Liver (tissue), 7 donors: ENCODE measurements at regions not wholly inside any gene's neighbourhood (a gene's known extent, or its start where the extent isn't known, plus 50 kb on each side); places are given as distances from the start of the nearest gene placed in this dataset.

Experiments used
- DNase-seq: peaks from one replicate; pipeline ENCODE4 v3.0.0-alpha.2; 2017; ENCODE audit warnings: low spot score
- H3K27ac ChIP-seq, 2 donors: one replicate each; pipeline ENCODE4 v1.7.0; 2013; ENCODE audit warnings: inconsistent platforms in 2 of 2, low read length in 2 of 2, control low read depth in 1 of 2, low read depth in 1 of 2, mild to moderate bottlenecking in 1 of 2
- H3K27me3 ChIP-seq, 4 donors: one replicate each; pipeline versions ENCODE4 v1.6.1 to v1.7.0; 2013; ENCODE audit warnings: low read length in 3 of 4, inconsistent platforms in 1 of 4, mild to moderate bottlenecking in 1 of 4, moderate library complexity in 1 of 4; ENCODE audit not compliant: control insufficient read depth in 4 of 4, insufficient read depth in 4 of 4
- H3K36me3 ChIP-seq, 4 donors: one replicate each; pipeline versions ENCODE4 v1.6.1 to v1.7.0; 2013; ENCODE audit warnings: low read length in 3 of 4, mild to moderate bottlenecking in 3 of 4, low read depth in 1 of 4, moderate library complexity in 1 of 4; ENCODE audit not compliant: control insufficient read depth in 4 of 4, insufficient read depth in 3 of 4
- H3K4me1 ChIP-seq, 4 donors: one replicate each; pipeline versions ENCODE4 v1.6.1 to v1.7.0; 2013; ENCODE audit warnings: low read length in 3 of 4, mild to moderate bottlenecking in 3 of 4, moderate library complexity in 1 of 4; ENCODE audit not compliant: control insufficient read depth in 4 of 4, insufficient read depth in 4 of 4
- H3K4me3 ChIP-seq, 3 donors: one replicate each; pipeline versions ENCODE4 v1.6.1 to v1.7.0; 2013; ENCODE audit warnings: low read length in 3 of 3, control low read depth in 1 of 3, low read depth in 1 of 3, mild to moderate bottlenecking in 1 of 3
- H3K9ac ChIP-seq, 2 donors: one replicate each; pipeline ENCODE4 v1.7.0; 2013; ENCODE audit warnings: low read length in 2 of 2, mild to moderate bottlenecking in 2 of 2, moderate library complexity in 2 of 2, control low read depth in 1 of 2, low read depth in 1 of 2
- H3K9me3 ChIP-seq, 4 donors: one replicate each; pipeline versions ENCODE4 v1.6.1 to v1.7.0; 2013; ENCODE audit warnings: low read length in 3 of 4; ENCODE audit not compliant: control insufficient read depth in 4 of 4
- ATF3 ChIP-seq: IDR thresholded peaks from 2 replicates; pipeline ENCODE4 v1.6.1; 2016; ENCODE audit warnings: antibody characterized with exemption
- EGR1 ChIP-seq, 2 donors: IDR thresholded peaks; 2 replicates each; pipeline ENCODE4 v1.6.1; 2016 to 2018; ENCODE audit warnings: antibody characterized with exemption in 2 of 2, low read depth in 2 of 2
- FOXA1 ChIP-seq: IDR thresholded peaks from 2 replicates; pipeline ENCODE4 v1.6.1; 2016; ENCODE audit warnings: antibody characterized with exemption
- FOXA2 ChIP-seq: IDR thresholded peaks from 2 replicates; pipeline ENCODE4 v1.6.1; 2016; ENCODE audit warnings: antibody characterized with exemption
- GABPA ChIP-seq, 2 donors: IDR thresholded peaks in 1 of 2; conservative IDR thresholded peaks in 1 of 2; 2 replicates each; pipeline ENCODE4 v1.6.1; 2016; ENCODE audit warnings: antibody characterized with exemption in 2 of 2, mild to moderate bottlenecking in 1 of 2, moderate library complexity in 1 of 2
- HNF4A ChIP-seq, 2 donors: conservative IDR thresholded peaks; 2 replicates each; pipeline ENCODE4 v1.6.1; 2016; ENCODE audit warnings: antibody characterized with exemption in 2 of 2, mild to moderate bottlenecking in 2 of 2
- HNF4G ChIP-seq: IDR thresholded peaks from 2 replicates; pipeline ENCODE4 v1.6.1; 2016; ENCODE audit warnings: antibody characterized with exemption
- JUND ChIP-seq, 2 donors: IDR thresholded peaks; 2 replicates each; pipeline ENCODE4 v1.6.1; 2016; ENCODE audit warnings: antibody characterized with exemption in 2 of 2
- NR2F2 ChIP-seq: IDR thresholded peaks from 2 replicates; pipeline ENCODE4 v1.6.1; 2016; ENCODE audit warnings: antibody characterized with exemption
- SP1 ChIP-seq: IDR thresholded peaks from 2 replicates; pipeline ENCODE4 v1.6.1; 2018; ENCODE audit warnings: antibody characterized with exemption, mild to moderate bottlenecking
- YY1 ChIP-seq: IDR thresholded peaks from 2 replicates; pipeline ENCODE4 v1.6.1; 2016; ENCODE audit warnings: antibody characterized with exemption, mild to moderate bottlenecking
- WGBS: extraction: QIAGEN DNeasy Blood & Tissue Kit; methylation state at CpG from one replicate; pipeline ENCODE4 v1.1.7; 2013; 5-methylcytosine and 5-hydroxymethylcytosine counted together
- TF ChIP-seq, protein P1 (sequence below): IDR thresholded peaks from 2 replicates; pipeline ENCODE4 v1.6.1; 2016; ENCODE audit warnings: antibody characterized with exemption
- TF ChIP-seq, protein P2 (sequence below): IDR thresholded peaks from 2 replicates; pipeline ENCODE4 v1.6.1; 2016; ENCODE audit warnings: antibody characterized with exemption, mild to moderate bottlenecking
- TF ChIP-seq, protein P3 (sequence below): IDR thresholded peaks from 2 replicates; pipeline ENCODE4 v1.6.1; 2016; ENCODE audit warnings: antibody characterized with exemption
- donor health status: healthy.
- donor health status: healthy.
- donor health status: healthy.
- donor health status: healthy.

DNA sequence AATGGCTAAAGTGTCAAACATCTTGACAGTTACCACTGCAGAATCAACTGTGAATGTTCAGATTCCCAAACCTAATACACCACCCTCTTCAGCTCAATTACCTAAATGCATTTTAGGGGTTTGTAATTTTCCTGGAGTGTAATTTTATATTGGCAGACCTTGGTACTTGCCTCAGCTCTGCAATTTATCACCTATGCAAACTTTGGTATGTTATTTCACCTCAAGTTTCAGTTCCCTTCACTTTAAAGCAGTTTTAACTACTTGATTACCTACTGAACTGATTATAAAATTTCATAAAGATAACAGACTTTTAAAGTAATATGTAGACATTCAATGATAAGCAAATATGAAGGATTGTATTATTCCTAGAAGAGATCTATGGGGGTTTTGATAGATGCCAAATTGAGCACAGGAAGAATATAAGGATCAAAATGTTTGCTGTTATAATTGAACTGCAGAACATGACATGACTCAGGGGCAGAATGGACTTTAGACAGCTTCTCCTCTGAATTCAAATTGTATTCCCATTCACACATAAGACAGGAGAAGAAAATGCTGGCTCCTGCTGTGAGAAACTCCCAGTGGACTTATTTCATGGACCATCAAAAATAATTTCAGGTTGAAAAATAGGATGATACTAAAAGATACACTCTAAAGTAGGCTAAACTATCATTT lies 491.5 kb upstream of the LUZP2 start:
- H3K9me3 ChIP-seq: no peaks in the 10 kb centered on the region
- H3K27me3 ChIP-seq: no peaks in the 10 kb centered on the region
- no peak overlapping the region for H3K27ac ChIP-seq
- no peaks in the 10 kb centered on the region for H3K4me1 ChIP-seq
- H3K4me3 ChIP-seq: no peak overlapping the region
- DNase-seq: no peak
- no peak overlapping the region for H3K9ac ChIP-seq
- H3K36me3 ChIP-seq: no peaks in the 10 kb centered on the region
- TF ChIP-seq HNF4G: no peak

DNA sequence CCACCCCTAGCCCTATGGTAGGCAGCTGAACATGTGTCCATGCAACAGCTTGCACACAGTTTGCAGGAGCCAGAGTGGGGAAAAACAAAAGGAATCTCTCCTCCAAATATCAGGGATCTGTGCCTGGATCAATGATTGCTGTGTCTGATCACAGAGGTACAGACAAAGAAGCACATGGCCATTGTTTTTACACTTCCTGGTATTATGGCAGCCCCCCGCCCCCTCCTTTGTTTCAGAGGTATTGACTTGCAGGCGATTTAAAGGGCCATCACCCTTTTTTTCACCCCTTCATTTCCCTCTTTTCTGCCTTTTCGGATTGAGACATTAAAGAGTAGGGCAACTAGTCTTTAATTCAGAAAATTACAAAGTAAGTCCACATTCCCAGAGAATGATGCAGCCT lies 453.0 kb upstream of the LUZP2 start:
- no peaks in the 10 kb centered on the region for H3K36me3 ChIP-seq
- no peaks in the 10 kb centered on the region for H3K4me1 ChIP-seq

DNA sequence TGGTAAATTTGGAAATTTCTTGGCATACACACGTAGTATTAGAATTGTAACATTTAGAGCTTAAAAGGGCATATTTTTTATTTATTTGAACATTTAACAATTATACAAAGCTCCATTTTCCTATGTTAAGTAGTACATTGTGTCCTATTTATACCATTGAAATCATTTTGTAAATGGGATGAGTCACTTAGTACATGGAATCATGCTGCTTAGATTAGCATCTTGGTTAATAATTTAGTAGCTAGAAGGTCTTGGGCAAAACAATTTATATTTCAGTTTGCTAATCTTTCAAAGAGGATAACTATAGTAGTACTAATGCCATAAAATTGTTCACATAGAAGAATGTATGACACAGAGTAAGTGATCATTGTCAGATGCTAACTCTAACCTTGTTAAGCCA lies 450.1 kb upstream of the LUZP2 start:
- Histone ChIP-seq H3K9ac (no peak overlapping the region), H3K9me3 (peaks cover 0 to 4% (median 0%) of the 10 kb centered on the region in 4 donors), H3K36me3 (no peaks in the 10 kb centered on the region), H3K4me1 (no peaks in the 10 kb centered on the region), H3K27me3 (no peaks in the 10 kb centered on the region), H3K27ac (no peak overlapping the region), H3K4me3 (no peak overlapping the region)
- DNase-seq: no peak
- WGBS: 54% methylated on average over 1 of the region's 1 CpG
- TF ChIP-seq EGR1 (IDR thresholded peaks at IDR 0.05; ENCODE audit: low read depth in 2 of 2) (no peak), NR2F2 (no peak), YY1 (no peak), FOXA1 (no peak), SP1 (no peak), FOXA2 (no peak), HNF4A (conservative IDR thresholded peaks at IDR 0.05) (no peak), GABPA (IDR thresholded peaks at IDR 0.05 in 1 of 2, conservative IDR thresholded peaks at IDR 0.05 in 1 of 2) (no peak), ATF3 (no peak), JUND (IDR thresholded peaks at IDR 0.05) (no peak), HNF4G (no peak)
- TF ChIP-seq, protein P1, sequence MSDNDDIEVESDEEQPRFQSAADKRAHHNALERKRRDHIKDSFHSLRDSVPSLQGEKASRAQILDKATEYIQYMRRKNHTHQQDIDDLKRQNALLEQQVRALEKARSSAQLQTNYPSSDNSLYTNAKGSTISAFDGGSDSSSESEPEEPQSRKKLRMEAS: no peak
- TF ChIP-seq, protein P2, sequence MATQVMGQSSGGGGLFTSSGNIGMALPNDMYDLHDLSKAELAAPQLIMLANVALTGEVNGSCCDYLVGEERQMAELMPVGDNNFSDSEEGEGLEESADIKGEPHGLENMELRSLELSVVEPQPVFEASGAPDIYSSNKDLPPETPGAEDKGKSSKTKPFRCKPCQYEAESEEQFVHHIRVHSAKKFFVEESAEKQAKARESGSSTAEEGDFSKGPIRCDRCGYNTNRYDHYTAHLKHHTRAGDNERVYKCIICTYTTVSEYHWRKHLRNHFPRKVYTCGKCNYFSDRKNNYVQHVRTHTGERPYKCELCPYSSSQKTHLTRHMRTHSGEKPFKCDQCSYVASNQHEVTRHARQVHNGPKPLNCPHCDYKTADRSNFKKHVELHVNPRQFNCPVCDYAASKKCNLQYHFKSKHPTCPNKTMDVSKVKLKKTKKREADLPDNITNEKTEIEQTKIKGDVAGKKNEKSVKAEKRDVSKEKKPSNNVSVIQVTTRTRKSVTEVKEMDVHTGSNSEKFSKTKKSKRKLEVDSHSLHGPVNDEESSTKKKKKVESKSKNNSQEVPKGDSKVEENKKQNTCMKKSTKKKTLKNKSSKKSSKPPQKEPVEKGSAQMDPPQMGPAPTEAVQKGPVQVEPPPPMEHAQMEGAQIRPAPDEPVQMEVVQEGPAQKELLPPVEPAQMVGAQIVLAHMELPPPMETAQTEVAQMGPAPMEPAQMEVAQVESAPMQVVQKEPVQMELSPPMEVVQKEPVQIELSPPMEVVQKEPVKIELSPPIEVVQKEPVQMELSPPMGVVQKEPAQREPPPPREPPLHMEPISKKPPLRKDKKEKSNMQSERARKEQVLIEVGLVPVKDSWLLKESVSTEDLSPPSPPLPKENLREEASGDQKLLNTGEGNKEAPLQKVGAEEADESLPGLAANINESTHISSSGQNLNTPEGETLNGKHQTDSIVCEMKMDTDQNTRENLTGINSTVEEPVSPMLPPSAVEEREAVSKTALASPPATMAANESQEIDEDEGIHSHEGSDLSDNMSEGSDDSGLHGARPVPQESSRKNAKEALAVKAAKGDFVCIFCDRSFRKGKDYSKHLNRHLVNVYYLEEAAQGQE: no peak
- TF ChIP-seq, protein P3, sequence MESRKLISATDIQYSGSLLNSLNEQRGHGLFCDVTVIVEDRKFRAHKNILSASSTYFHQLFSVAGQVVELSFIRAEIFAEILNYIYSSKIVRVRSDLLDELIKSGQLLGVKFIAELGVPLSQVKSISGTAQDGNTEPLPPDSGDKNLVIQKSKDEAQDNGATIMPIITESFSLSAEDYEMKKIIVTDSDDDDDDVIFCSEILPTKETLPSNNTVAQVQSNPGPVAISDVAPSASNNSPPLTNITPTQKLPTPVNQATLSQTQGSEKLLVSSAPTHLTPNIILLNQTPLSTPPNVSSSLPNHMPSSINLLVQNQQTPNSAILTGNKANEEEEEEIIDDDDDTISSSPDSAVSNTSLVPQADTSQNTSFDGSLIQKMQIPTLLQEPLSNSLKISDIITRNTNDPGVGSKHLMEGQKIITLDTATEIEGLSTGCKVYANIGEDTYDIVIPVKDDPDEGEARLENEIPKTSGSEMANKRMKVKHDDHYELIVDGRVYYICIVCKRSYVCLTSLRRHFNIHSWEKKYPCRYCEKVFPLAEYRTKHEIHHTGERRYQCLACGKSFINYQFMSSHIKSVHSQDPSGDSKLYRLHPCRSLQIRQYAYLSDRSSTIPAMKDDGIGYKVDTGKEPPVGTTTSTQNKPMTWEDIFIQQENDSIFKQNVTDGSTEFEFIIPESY: no peak

More for the DNA sequence above, 453.0 kb upstream of the LUZP2 start:
- TF ChIP-seq FOXA2 (no peak), HNF4G (no peak), FOXA1 (no peak), YY1 (no peak), JUND (IDR thresholded peaks at IDR 0.05) (no peak), SP1 (no peak), NR2F2 (no peak)
- TF ChIP-seq, protein P2: no peak
- 57% methylated on average over 3 of the region's 3 CpGs for WGBS
- no peaks in the 10 kb centered on the region for H3K27me3 ChIP-seq
- no peak overlapping the region for H3K4me3 ChIP-seq
- no peak for DNase-seq
- H3K27ac ChIP-seq: no peak overlapping the region
- H3K9me3 ChIP-seq: peaks cover 0 to 4% (median 0%) of the 10 kb centered on the region in 4 donors
- H3K9ac ChIP-seq: no peak overlapping the region
